ENCODE measurements at regions not wholly inside any gene's neighbourhood (a gene's known extent, or its start where the extent isn't known, plus 50 kb on each side); places are given as distances from the start of the nearest gene placed in this dataset.

GRCh38 chr15:58340176-58340575, 91.6 kb upstream of the LIPC start:
- TF ChIP-seq CTCF (IDR thresholded peaks at IDR 0.05; ENCODE audit: insufficient read depth, low read depth, low read length): no peak

GRCh38 chr15:58342508-58342907, 89.3 kb upstream of the LIPC start:
- POLR2A ChIA-PET: interaction anchor here (0.6 to 0.7 kb wide), 2 partner anchors 23 to 128 kb away, joined by 4 to 10 read pairs; no protein-coding TSS in a partner anchor
- no peaks in the 10 kb centered on the region for H3K27me3 ChIP-seq (ENCODE audit: control insufficient read depth, insufficient read depth, low read length)

More at GRCh38 chr15:58340176-58340575, 91.6 kb upstream of the LIPC start:
- H3K4me3 ChIP-seq (ENCODE audit: low read depth, low read length): no peak overlapping the region
- H3K36me3 ChIP-seq (ENCODE audit: control insufficient read depth, insufficient read depth, low read length): no peaks in the 10 kb centered on the region
- H3K27me3 ChIP-seq (ENCODE audit: control insufficient read depth, insufficient read depth, low read length): no peaks in the 10 kb centered on the region
- ChIA-PET CTCF (no interaction called here), POLR2A (interaction anchor here (0.5 kb wide), 1 partner anchor 696 kb away, joined by 6 read pairs; no protein-coding TSS in a partner anchor)
- DNase-seq (ENCODE audit: low read depth): no peak

GRCh38 chr15:58344213-58345070, 87.3 kb upstream of the LIPC start:
- ChIA-PET POLR2A (no interaction called here), CTCF (interaction anchor here (1.5 to 1.7 kb wide), 2 partner anchors 10 to 13 kb away, joined by 4 read pairs; no protein-coding TSS in a partner anchor)
- no peaks in the 10 kb centered on the region for H3K36me3 ChIP-seq (ENCODE audit: control insufficient read depth, insufficient read depth, low read length)
- no peak for TF ChIP-seq CTCF (IDR thresholded peaks at IDR 0.05; ENCODE audit: insufficient read depth, low read depth, low read length)
- no peak for DNase-seq (ENCODE audit: low read depth)
- H3K27me3 ChIP-seq (ENCODE audit: control insufficient read depth, insufficient read depth, low read length): no peaks in the 10 kb centered on the region
- no peak overlapping the region for H3K4me3 ChIP-seq (ENCODE audit: low read depth, low read length)

More at GRCh38 chr15:58342508-58342907, 89.3 kb upstream of the LIPC start:
- DNase-seq (ENCODE audit: low read depth): no peak
- CTCF ChIA-PET: no interaction called here
- TF ChIP-seq CTCF (IDR thresholded peaks at IDR 0.05; ENCODE audit: insufficient read depth, low read depth, low read length): no peak
- Histone ChIP-seq H3K36me3 (ENCODE audit: control insufficient read depth, insufficient read depth, low read length) (no peaks in the 10 kb centered on the region), H3K4me3 (ENCODE audit: low read depth, low read length) (no peak overlapping the region)

GRCh38 chr15:58346361-58346760, 85.4 kb upstream of the LIPC start:
- DNase-seq (ENCODE audit: low read depth): no peak
- no peak for TF ChIP-seq CTCF (IDR thresholded peaks at IDR 0.05; ENCODE audit: insufficient read depth, low read depth, low read length)
- Histone ChIP-seq H3K27me3 (ENCODE audit: control insufficient read depth, insufficient read depth, low read length) (no peaks in the 10 kb centered on the region), H3K4me3 (ENCODE audit: low read depth, low read length) (no peak overlapping the region), H3K36me3 (ENCODE audit: control insufficient read depth, insufficient read depth, low read length) (no peaks in the 10 kb centered on the region)
- ChIA-PET POLR2A (no interaction called here), CTCF (interaction anchor here (1.0 kb wide), 3 partner anchors 13 to 118 kb away, joined by 3 to 4 read pairs (median 3); no protein-coding TSS in a partner anchor)

- no peak for TF ChIP-seq CTCF (IDR thresholded peaks at IDR 0.05; ENCODE audit: insufficient read depth, low read depth, low read length)
- ChIA-PET POLR2A (no interaction called here), CTCF (no interaction called here)
- no peak for DNase-seq (ENCODE audit: low read depth)
- H3K27me3 ChIP-seq (ENCODE audit: control insufficient read depth, insufficient read depth, low read length): no peaks in the 10 kb centered on the region; the same call in 1 of the 2 replicates
- H3K36me3 ChIP-seq (ENCODE audit: control insufficient read depth, insufficient read depth, low read length): no peaks in the 10 kb centered on the region
- H3K4me3 ChIP-seq (ENCODE audit: low read depth, low read length): no peak overlapping the region
Measured at GRCh38 chr15:58348095-58348812, 83.5 kb upstream of the LIPC start.

Data from BJ (cell line).